KMS-11 (cell line): ENCODE measurements at regions not wholly inside any gene's neighbourhood (a gene's known extent, or its start where the extent isn't known, plus 50 kb on each side); places are given as distances from the start of the nearest gene placed in this dataset.

ENCODE experiments used
- H2AFZ ChIP-seq: fragments of 200-600 bp; sonication (generic); 2 replicates; pipeline ENCODE4 v1.6.1; 2016; ENCODE audit warnings: antibody characterized with exemption, mixed run types, low read depth
- H3K27ac ChIP-seq: fragments of 200-600 bp; sonication (generic); 2 replicates; pipeline ENCODE4 v1.6.1; 2016; ENCODE audit warnings: mild to moderate bottlenecking, mixed run types
- H3K27me3 ChIP-seq: fragments of 200-600 bp; sonication (generic); 2 replicates; pipeline ENCODE4 v1.6.1; 2017; ENCODE audit warnings: mild to moderate bottlenecking, low read depth, mixed run types, moderate library complexity; ENCODE audit not compliant: insufficient read depth
- H3K36me3 ChIP-seq: fragments of 200-600 bp; sonication (generic); 2 replicates; pipeline ENCODE4 v1.6.1; 2017; ENCODE audit warnings: mild to moderate bottlenecking, mixed run types; ENCODE audit not compliant: insufficient read depth
- H3K4me1 ChIP-seq: fragments of 200-600 bp; sonication (generic); 2 replicates; pipeline ENCODE4 v1.6.1; 2016; ENCODE audit warnings: mild to moderate bottlenecking, low read depth, mixed run types; ENCODE audit not compliant: poor library complexity, severe bottlenecking
- H3K4me2 ChIP-seq: fragments of 200-600 bp; sonication (generic); 2 replicates; pipeline ENCODE4 v1.7.0; 2016; ENCODE audit warnings: mild to moderate bottlenecking, mixed run types
- H3K4me3 ChIP-seq: fragments of 200-600 bp; sonication (generic); IDR thresholded peaks from 2 replicates; pipeline ENCODE4 v1.6.1; 2017; ENCODE audit warnings: low read depth, low read length, mixed read lengths; ENCODE audit not compliant: insufficient read depth
- H3K79me2 ChIP-seq: fragments of 200-600 bp; sonication (generic); 2 replicates; pipeline ENCODE4 v1.6.1; 2016; ENCODE audit warnings: low read depth, mixed run types; ENCODE audit not compliant: insufficient read depth
- H3K9ac ChIP-seq: fragments of 200-600 bp; sonication (generic); 2 replicates; pipeline ENCODE4 v1.6.1; 2016; ENCODE audit warnings: mild to moderate bottlenecking, mixed run types
- H4K20me1 ChIP-seq: fragments of 200-600 bp; sonication (generic); 2 replicates; pipeline ENCODE4 v1.6.1; 2016; ENCODE audit warnings: mild to moderate bottlenecking, mixed run types; ENCODE audit not compliant: insufficient read depth
- TF ChIP-seq, protein P1 (sequence below): fragments of 200-600 bp; sonication (generic); conservative IDR thresholded peaks from 2 replicates; pipeline ENCODE4 v1.6.1; 2017; ENCODE audit warnings: low read depth, mild to moderate bottlenecking, antibody characterized with exemption, low read length, moderate library complexity, mixed read lengths

DNA sequence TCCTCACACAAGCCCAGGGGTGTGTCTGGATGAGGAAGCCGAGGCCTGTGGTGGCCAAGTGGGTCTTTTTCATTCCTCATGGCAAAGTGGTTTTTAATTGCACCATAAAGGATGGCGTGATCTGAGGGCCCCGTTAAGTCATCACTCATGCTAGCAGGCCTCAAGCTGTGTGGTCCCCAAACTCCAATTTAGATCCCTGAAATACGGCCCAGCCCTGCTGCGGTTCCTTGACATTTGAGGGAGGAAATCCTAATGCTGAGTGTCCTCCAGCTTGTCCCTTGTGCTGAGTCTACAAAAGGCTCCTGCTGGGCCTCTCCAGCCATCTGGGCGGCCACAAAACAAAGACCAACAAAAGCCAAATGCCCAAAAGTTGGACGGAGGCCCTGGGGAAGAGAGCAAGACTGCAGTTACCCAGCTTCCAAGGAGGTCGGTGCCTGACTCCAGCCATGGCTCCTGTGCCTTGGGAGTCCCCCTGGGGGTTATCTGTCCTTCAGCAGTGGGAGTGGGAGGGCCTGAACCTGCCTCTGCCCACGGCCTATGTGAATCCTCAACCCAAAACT, 162.3 kb upstream of the PDE10A start:
- H3K36me3 ChIP-seq, result no peaks in the 10 kb centered on the region
- H3K79me2 ChIP-seq, result no peaks in the 10 kb centered on the region
- H3K27ac ChIP-seq, result no peak overlapping the region
- H2AFZ ChIP-seq, result no peak overlapping the region
- TF ChIP-seq, protein P1, sequence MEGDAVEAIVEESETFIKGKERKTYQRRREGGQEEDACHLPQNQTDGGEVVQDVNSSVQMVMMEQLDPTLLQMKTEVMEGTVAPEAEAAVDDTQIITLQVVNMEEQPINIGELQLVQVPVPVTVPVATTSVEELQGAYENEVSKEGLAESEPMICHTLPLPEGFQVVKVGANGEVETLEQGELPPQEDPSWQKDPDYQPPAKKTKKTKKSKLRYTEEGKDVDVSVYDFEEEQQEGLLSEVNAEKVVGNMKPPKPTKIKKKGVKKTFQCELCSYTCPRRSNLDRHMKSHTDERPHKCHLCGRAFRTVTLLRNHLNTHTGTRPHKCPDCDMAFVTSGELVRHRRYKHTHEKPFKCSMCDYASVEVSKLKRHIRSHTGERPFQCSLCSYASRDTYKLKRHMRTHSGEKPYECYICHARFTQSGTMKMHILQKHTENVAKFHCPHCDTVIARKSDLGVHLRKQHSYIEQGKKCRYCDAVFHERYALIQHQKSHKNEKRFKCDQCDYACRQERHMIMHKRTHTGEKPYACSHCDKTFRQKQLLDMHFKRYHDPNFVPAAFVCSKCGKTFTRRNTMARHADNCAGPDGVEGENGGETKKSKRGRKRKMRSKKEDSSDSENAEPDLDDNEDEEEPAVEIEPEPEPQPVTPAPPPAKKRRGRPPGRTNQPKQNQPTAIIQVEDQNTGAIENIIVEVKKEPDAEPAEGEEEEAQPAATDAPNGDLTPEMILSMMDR, result no peak
- no peak overlapping the region for H3K9ac ChIP-seq
- no peaks in the 10 kb centered on the region for H3K27me3 ChIP-seq
- H3K4me2 ChIP-seq, result no peak overlapping the region
- no peak overlapping the region for H3K4me3 ChIP-seq
- H4K20me1 ChIP-seq, result no peaks in the 10 kb centered on the region
- H3K4me1 ChIP-seq, result no peaks in the 10 kb centered on the region

DNA sequence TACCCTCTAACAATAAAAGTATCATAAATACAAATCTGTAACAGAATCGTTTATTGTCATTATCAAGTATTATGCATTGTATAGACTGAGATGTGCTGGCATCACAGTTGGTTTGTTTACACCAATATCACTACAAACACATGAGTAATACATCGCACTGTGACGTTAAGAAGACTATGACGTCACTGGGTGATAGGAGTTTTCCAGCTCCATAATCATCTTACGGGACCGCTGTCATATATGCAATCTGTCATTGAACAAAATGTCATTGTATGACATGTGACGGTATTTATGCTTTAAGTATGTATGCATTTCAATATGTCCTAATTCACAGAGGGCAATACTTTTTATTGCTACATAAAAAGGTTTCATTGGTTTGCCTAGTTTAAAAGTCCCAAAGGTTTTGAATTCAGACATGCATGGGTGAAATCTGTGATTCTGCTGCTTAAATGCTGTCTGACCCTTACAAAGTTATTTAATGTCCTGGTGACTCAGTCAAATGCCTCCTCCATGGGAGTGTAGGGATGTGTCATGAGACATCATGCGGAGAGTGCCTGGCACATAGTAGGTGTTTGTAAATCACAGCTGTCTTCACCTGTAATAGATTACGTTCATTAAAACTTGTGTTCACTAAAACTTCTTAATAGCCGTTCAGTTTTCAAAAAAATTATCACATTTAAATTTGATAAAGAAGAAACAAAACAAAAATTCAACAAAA, 160.7 kb upstream of the PDE10A start:
- no peak overlapping the region for H3K4me3 ChIP-seq
- no peaks in the 10 kb centered on the region for H3K4me1 ChIP-seq
- TF ChIP-seq, protein P1, result no peak
- H2AFZ ChIP-seq, result no peak overlapping the region
- H4K20me1 ChIP-seq, result no peaks in the 10 kb centered on the region
- H3K36me3 ChIP-seq, result no peaks in the 10 kb centered on the region
- H3K79me2 ChIP-seq, result no peaks in the 10 kb centered on the region
- H3K27me3 ChIP-seq, result no peaks in the 10 kb centered on the region
- H3K4me2 ChIP-seq, result no peak overlapping the region
- no peak overlapping the region for H3K9ac ChIP-seq
- H3K27ac ChIP-seq, result no peak overlapping the region

DNA sequence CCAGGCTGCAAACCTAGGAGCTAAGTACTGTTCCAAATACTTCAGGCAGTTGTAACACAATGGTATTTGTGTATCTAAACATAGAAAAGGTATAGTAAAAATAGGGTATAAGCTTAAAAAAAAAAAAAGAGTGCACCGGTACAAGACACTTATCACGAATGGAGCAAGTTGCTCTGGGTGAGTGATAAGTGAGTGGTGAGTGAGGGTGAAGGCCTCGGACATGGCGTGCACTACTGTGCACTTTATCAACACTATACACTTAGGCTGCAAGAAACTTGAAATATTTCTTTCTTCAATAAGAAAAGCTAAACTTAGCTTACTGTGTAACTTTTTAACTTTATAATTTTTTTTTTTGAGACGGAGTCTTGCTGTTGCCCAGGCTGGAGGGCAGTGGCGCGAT, 159.5 kb upstream of the PDE10A start:
- no peak overlapping the region for H2AFZ ChIP-seq
- H3K27ac ChIP-seq, result no peak overlapping the region
- H3K4me2 ChIP-seq, result no peak overlapping the region
- TF ChIP-seq, protein P1, result no peak
- no peaks in the 10 kb centered on the region for H3K4me1 ChIP-seq
- H3K27me3 ChIP-seq, result no peaks in the 10 kb centered on the region
- no peaks in the 10 kb centered on the region for H3K36me3 ChIP-seq
- H3K4me3 ChIP-seq, result no peak overlapping the region
- H3K9ac ChIP-seq, result no peak overlapping the region
- no peaks in the 10 kb centered on the region for H4K20me1 ChIP-seq
- no peaks in the 10 kb centered on the region for H3K79me2 ChIP-seq

DNA sequence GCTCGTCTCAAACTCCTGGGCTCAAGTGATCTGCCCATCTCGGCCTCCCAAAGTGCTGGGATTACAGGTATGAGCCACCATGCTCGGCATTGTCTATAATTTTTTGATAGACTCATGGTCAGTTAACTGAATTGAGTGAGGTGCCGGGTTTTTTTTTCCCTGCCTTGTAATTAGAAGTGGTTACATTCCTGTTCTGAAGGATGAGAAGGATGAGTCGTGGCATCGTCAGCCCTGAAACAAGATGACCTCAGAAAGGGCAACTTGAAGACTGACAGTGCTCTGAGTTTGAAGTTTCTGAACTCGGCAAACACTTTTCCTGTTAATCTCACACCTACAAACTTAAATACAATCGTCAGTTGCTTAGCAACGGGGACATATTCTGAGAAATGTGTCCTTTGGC, 158.7 kb upstream of the PDE10A start:
- Histone ChIP-seq H2AFZ (no peak overlapping the region), H4K20me1 (no peaks in the 10 kb centered on the region), H3K4me2 (no peak overlapping the region), H3K27me3 (no peaks in the 10 kb centered on the region), H3K4me3 (no peak overlapping the region), H3K9ac (no peak overlapping the region), H3K36me3 (no peaks in the 10 kb centered on the region), H3K79me2 (no peaks in the 10 kb centered on the region), H3K27ac (no peak overlapping the region), H3K4me1 (no peaks in the 10 kb centered on the region)
- TF ChIP-seq, protein P1, result no peak
